Left lobe of liver (tissue), 2 donors: ENCODE measurements at regions not wholly inside any gene's neighbourhood (a gene's known extent, or its start where the extent isn't known, plus 50 kb on each side); places are given as distances from the start of the nearest gene placed in this dataset.

Experiments
- ATAC-seq: fragments of 200-7000 bp; cut with Tn5 transposase; one replicate; pipeline ENCODE4 v1.9.1; 2020; ENCODE audit warnings: mild to moderate bottlenecking, moderate library complexity
- DNase-seq: peaks from one replicate; pipeline ENCODE4 v3.0.0-alpha.2; 2020; ENCODE audit warnings: low spot score
- donor health status: DM: no; HTN: no; CAD: no; lungs with moderate emphysema.
- donor health status: DM: no; HTN: yes; CAD: no.

GRCh38 chr3:22208844-22209243 is 457.8 kb upstream of the ZNF385D start:
- no peak for ATAC-seq
- DNase-seq = no peak

- ATAC-seq (no peak), DNase-seq (no peak)
Observed at GRCh38 chr3:22209578-22209977, 458.6 kb upstream of the ZNF385D start.

GRCh38 chr3:22210693-22211092 is 459.7 kb upstream of the ZNF385D start:
- ATAC-seq (no peak), DNase-seq (no peak)

- ATAC-seq (no peak), DNase-seq (no peak)
Observed at GRCh38 chr3:22216601-22217000, 465.6 kb upstream of the ZNF385D start.

GRCh38 chr3:22225161-22225560 is 474.2 kb upstream of the ZNF385D start:
- no peak for ATAC-seq
- DNase-seq = no peak

- ATAC-seq = no peak
- DNase-seq = no peak
Observed at GRCh38 chr3:22228705-22229104, 477.7 kb upstream of the ZNF385D start.

GRCh38 chr3:22231061-22231460 is 480.1 kb upstream of the ZNF385D start:
- ATAC-seq = no peak

GRCh38 chr3:22236490-22237270 is 485.7 kb upstream of the ZNF385D start:
- ATAC-seq (no peak), DNase-seq (no peak)

More at GRCh38 chr3:22231061-22231460, 480.1 kb upstream of the ZNF385D start:
- no peak for DNase-seq

GRCh38 chr3:22239011-22239410 is 488.0 kb upstream of the ZNF385D start:
- ATAC-seq = no peak
- no peak for DNase-seq

- no peak for ATAC-seq
- no peak for DNase-seq
Observed at GRCh38 chr3:22241110-22241509, 490.1 kb upstream of the ZNF385D start.

- ATAC-seq (no peak), DNase-seq (no peak)
Observed at GRCh38 chr3:22244761-22245521, 493.9 kb upstream of the ZNF385D start.

- no peak for DNase-seq
- no peak for ATAC-seq
Observed at GRCh38 chr3:22245811-22246583, 495.0 kb upstream of the ZNF385D start.

GRCh38 chr3:22249658-22250057 is 498.6 kb upstream of the ZNF385D start:
- ATAC-seq (no peak), DNase-seq (no peak)

- no peak for DNase-seq
- ATAC-seq = no peak
Observed at GRCh38 chr3:22257252-22257651, 506.2 kb upstream of the ZNF385D start.

GRCh38 chr3:22262386-22262785 is 511.4 kb upstream of the ZNF385D start:
- DNase-seq (no peak), ATAC-seq (no peak)

- ATAC-seq = no peak
- DNase-seq = no peak
Observed at GRCh38 chr3:22263042-22263441, 512.0 kb upstream of the ZNF385D start.

GRCh38 chr3:22265403-22265802 is 514.4 kb upstream of the ZNF385D start:
- ATAC-seq (no peak), DNase-seq (no peak)

GRCh38 chr3:22269831-22270230 is 518.8 kb upstream of the ZNF385D start:
- ATAC-seq = peak; percentile 19
- no peak for DNase-seq

GRCh38 chr3:22276351-22276750 is 525.3 kb upstream of the ZNF385D start:
- DNase-seq (no peak), ATAC-seq (no peak)

- DNase-seq (no peak), ATAC-seq (no peak)
Observed at GRCh38 chr3:22284559-22284958, 533.5 kb upstream of the ZNF385D start.

- ATAC-seq = no peak
- no peak for DNase-seq
Observed at GRCh38 chr3:22288756-22289155, 537.7 kb upstream of the ZNF385D start.

- ATAC-seq (no peak), DNase-seq (no peak)
Observed at GRCh38 chr3:22292681-22293080, 541.7 kb upstream of the ZNF385D start.
